Caco-2 (cell line): ENCODE measurements at regions not wholly inside any gene's neighbourhood (a gene's known extent, or its start where the extent isn't known, plus 50 kb on each side); places are given as distances from the start of the nearest gene placed in this dataset.
"Not testable (repeated sequence)": the region's sequence is repeated elsewhere in the genome, so short reads cannot be mapped to it uniquely, and the experiment has no call there.

Experiments
- BruUV-seq: library from RNA; stranded (reverse); fragments of 400-500 nt; replicated peaks from 2 replicates; lab custom pipeline; 2021; lab: Mats Ljungman, UMichigan
- CTCF ChIA-PET: fragments of 300-600 bp; sonication (Branson Sonifier 250); formaldehyde crosslinking; loops from one replicate; lab custom pipeline; 2022; ENCODE audit warnings: antibody characterized with exemption; lab: Charles Lee
- POLR2A ChIA-PET: fragments of 300-600 bp; sonication (Branson Sonifier 250); formaldehyde crosslinking; loops from one replicate; lab custom pipeline; 2022; ENCODE audit warnings: antibody characterized with exemption; lab: Charles Lee
- DNase-seq, 2 experiments: peaks; one replicate each; pipeline versions ENCODE4 v3.0.0 to v3.0.0-alpha.2; 2020 to 2022
- H3K27me3 ChIP-seq: replicated peaks from 2 replicates; pipeline ENCODE4 v1.6.0; 2011; ENCODE audit warnings: low read length; ENCODE audit not compliant: control insufficient read depth, insufficient read depth
- H3K36me3 ChIP-seq: 2 replicates; pipeline ENCODE4 v1.5.1; 2011; ENCODE audit warnings: low read length; ENCODE audit not compliant: control insufficient read depth, insufficient read depth
- H3K4me1 ChIP-seq: fragments of 250-450 bp; sonication (Bioruptor Pico); 2 replicates; pipeline ENCODE4 v1.5.1; 2020; ENCODE audit warnings: mild to moderate bottlenecking
- H3K4me3 ChIP-seq: 2 replicates; pipeline ENCODE4 v1.5.1; 2011; ENCODE audit warnings: low read depth, mild to moderate bottlenecking, control low read depth, low read length
- H3K9me3 ChIP-seq: fragments of 250-450 bp; sonication (Bioruptor Pico); 2 replicates; pipeline ENCODE4 v1.5.1; 2020; ENCODE audit warnings: mild to moderate bottlenecking, moderate library complexity
- H3K27ac Mint-ChIP-seq: one replicate; pipeline ENCODE4 v1.8.0; 2022; ENCODE audit warnings: mixed read lengths; ENCODE audit not compliant: unreplicated experiment
- H3K27me3 Mint-ChIP-seq: one replicate; pipeline ENCODE4 v1.8.0; 2022; ENCODE audit warnings: mixed read lengths; ENCODE audit not compliant: insufficient read depth, unreplicated experiment
- H3K36me3 Mint-ChIP-seq: one replicate; pipeline ENCODE4 v1.8.0; 2022; ENCODE audit warnings: mild to moderate bottlenecking, mixed read lengths; ENCODE audit not compliant: insufficient read depth, unreplicated experiment
- H3K4me1 Mint-ChIP-seq: one replicate; pipeline ENCODE4 v1.8.0; 2022; ENCODE audit warnings: low read depth, mixed read lengths; ENCODE audit not compliant: unreplicated experiment
- H3K4me3 Mint-ChIP-seq: one replicate; pipeline ENCODE4 v1.8.0; 2022; ENCODE audit warnings: mild to moderate bottlenecking, moderate library complexity, mixed read lengths; ENCODE audit not compliant: unreplicated experiment
- H3K9me3 Mint-ChIP-seq: one replicate; pipeline ENCODE4 v1.8.0; 2022; ENCODE audit warnings: mixed read lengths; ENCODE audit not compliant: unreplicated experiment
- CTCF ChIP-seq, 2 experiments: fragments of 200-600 bp in 1 of 2; IDR thresholded peaks; 1 replicate in 1 of 2; 2 replicates in 1 of 2; pipeline versions ENCODE4 v1.5.1 to v1.8.0; 2011 to 2022; ENCODE audit warnings: antibody characterized with exemption in 1 of 2, control low read depth in 1 of 2, inconsistent platforms in 1 of 2, low read depth in 1 of 2, low read length in 1 of 2, mild to moderate bottlenecking in 1 of 2, moderate library complexity in 1 of 2; ENCODE audit not compliant: insufficient read depth in 1 of 2, severe bottlenecking in 1 of 2, unreplicated experiment in 1 of 2
- intact Hi-C: fragments of 100-400 bp; cut with micrococcal nuclease; formaldehyde crosslinking; loops from one replicate; pipeline ENCODE4 v1.10.0; 2022; ENCODE audit not compliant: unreplicated experiment

GRCh38 chr3:110989446-110989845 lies 82.2 kb upstream of the NECTIN3 start:
- no peaks in the 10 kb centered on the region for H3K4me1 Mint-ChIP-seq
- H3K4me3 Mint-ChIP-seq, result no peak overlapping the region
- no TSS peak for BruUV-seq
- no peak overlapping the region for H3K27ac Mint-ChIP-seq
- POLR2A ChIA-PET, result no interaction called here
- no peak for TF ChIP-seq CTCF (IDR thresholded peaks at IDR 0.05; ENCODE audit: insufficient read depth in 1 of 2, low read depth in 1 of 2, low read length in 1 of 2, severe bottlenecking in 1 of 2, unreplicated experiment in 1 of 2)
- no peaks in the 10 kb centered on the region for H3K36me3 ChIP-seq
- no peaks in the 10 kb centered on the region; the same call in none of the 2 replicates for H3K9me3 ChIP-seq
- no peaks in the 10 kb centered on the region for H3K27me3 ChIP-seq
- CTCF ChIA-PET, result no interaction called here
- no peaks in the 10 kb centered on the region for H3K4me1 ChIP-seq
- no peaks in the 10 kb centered on the region for H3K36me3 Mint-ChIP-seq
- intact Hi-C loops, result no loop called here
- no peak overlapping the region for H3K4me3 ChIP-seq
- H3K27me3 Mint-ChIP-seq, result no peaks in the 10 kb centered on the region
- H3K9me3 Mint-ChIP-seq, result peaks cover 47% of the 10 kb centered on the region
- DNase-seq, result no peak

DNA sequence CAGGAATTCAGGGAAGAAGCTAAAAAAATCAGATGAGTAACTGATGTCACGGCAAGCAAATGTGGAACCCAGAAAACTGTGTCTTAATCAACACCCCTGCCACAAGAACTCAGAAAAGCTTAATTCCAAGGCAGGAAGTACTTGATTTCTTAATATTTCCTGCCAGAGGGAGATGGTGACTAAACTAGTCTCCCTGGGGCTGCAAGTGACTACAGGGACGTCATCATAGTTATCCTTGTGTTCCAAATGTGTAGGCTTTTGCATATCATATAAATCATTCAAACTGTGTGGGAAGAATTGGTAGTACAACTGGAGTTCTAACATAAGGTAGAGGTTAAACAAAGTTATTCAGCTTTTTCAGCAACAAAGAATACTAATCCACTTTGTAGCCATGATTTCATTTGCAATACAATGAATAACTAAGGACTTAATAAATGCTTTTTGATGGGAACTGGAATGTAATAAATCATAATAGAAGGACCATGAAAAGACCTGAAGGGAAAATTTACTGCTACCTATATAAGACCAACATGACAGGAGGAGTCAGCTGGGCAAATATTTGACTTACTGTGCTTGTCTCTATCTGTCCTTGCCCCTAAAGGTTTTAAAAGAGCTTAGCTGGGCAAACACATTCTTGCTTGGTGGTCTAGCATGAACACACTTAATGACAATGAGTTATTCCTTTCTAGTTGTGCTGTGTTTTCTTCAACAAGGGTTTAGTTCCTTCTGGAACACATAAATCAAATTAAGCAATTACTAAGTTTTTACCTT lies 76.0 kb upstream of the NECTIN3 start:
- no peak for TF ChIP-seq CTCF (IDR thresholded peaks at IDR 0.05; ENCODE audit: insufficient read depth in 1 of 2, low read depth in 1 of 2, low read length in 1 of 2, severe bottlenecking in 1 of 2, unreplicated experiment in 1 of 2)
- Histone ChIP-seq H3K9me3 (no peaks in the 10 kb centered on the region; the same call in 1 of the 2 replicates), H3K36me3 (no peaks in the 10 kb centered on the region), H3K27me3 (no peaks in the 10 kb centered on the region), H3K4me3 (no peak overlapping the region), H3K4me1 (peaks cover 13% of the 10 kb centered on the region; the same call in 1 of the 2 replicates)
- H3K4me3 Mint-ChIP-seq, result no peak overlapping the region
- H3K36me3 Mint-ChIP-seq, result no peaks in the 10 kb centered on the region
- POLR2A ChIA-PET, result no interaction called here
- BruUV-seq, result no TSS peak
- no peaks in the 10 kb centered on the region for H3K4me1 Mint-ChIP-seq
- peak; percentile 22 to 47 for DNase-seq
- no peaks in the 10 kb centered on the region for H3K27me3 Mint-ChIP-seq
- H3K9me3 Mint-ChIP-seq, result peaks cover 9% of the 10 kb centered on the region
- intact Hi-C loops, result loop anchor here (2.0 kb wide), 1 partner anchor 413 kb away; no protein-coding TSS in a partner anchor
- CTCF ChIA-PET, result no interaction called here
- no peak overlapping the region for H3K27ac Mint-ChIP-seq

GRCh38 chr3:110998766-110999165 lies 72.8 kb upstream of the NECTIN3 start:
- CTCF ChIA-PET, POLR2A ChIA-PET, H3K27me3 ChIP-seq, H3K4me3 Mint-ChIP-seq, H3K27me3 Mint-ChIP-seq, DNase-seq, H3K36me3 Mint-ChIP-seq, H3K36me3 ChIP-seq, H3K4me1 Mint-ChIP-seq, BruUV-seq, H3K27ac Mint-ChIP-seq, H3K4me3 ChIP-seq, intact Hi-C loops, H3K9me3 ChIP-seq: not testable (repeated sequence)
- peaks cover 20% of the 10 kb centered on the region for H3K9me3 Mint-ChIP-seq
- H3K4me1 ChIP-seq, result peaks cover 13% of the 10 kb centered on the region; the same call in 1 of the 2 replicates

GRCh38 chr3:111006485-111006884 lies 65.1 kb upstream of the NECTIN3 start:
- H3K9me3 Mint-ChIP-seq, result peaks cover 14% of the 10 kb centered on the region
- H3K27me3 Mint-ChIP-seq, POLR2A ChIA-PET, H3K4me1 Mint-ChIP-seq, H3K4me3 ChIP-seq, H3K4me3 Mint-ChIP-seq, H3K36me3 Mint-ChIP-seq, H3K4me1 ChIP-seq, H3K27ac Mint-ChIP-seq, H3K27me3 ChIP-seq, H3K36me3 ChIP-seq, intact Hi-C loops, H3K9me3 ChIP-seq, BruUV-seq: not testable (repeated sequence)
- peak; percentile 18 to 30 for DNase-seq
- CTCF ChIA-PET, result interaction anchor here (0.7 kb wide), 2 partner anchors 66 to 81 kb away, joined by 4 to 5 read pairs; no protein-coding TSS in a partner anchor
